Stomach (tissue), 8 donors: ENCODE measurements at regions not wholly inside any gene's neighbourhood (a gene's known extent, or its start where the extent isn't known, plus 50 kb on each side); places are given as distances from the start of the nearest gene placed in this dataset.

Experiments
- DNase-seq, 2 donors: peaks; one replicate each; pipeline versions ENCODE4 v3.0.0 to v3.0.0-alpha.2; 2013 to 2019
- H3K27ac ChIP-seq, 5 donors: fragments of 200-600 bp in 4 of 5; sonication (generic) in 4 of 5; one replicate each; pipeline ENCODE4 v1.5.1; 2013 to 2019; ENCODE audit warnings: mild to moderate bottlenecking in 1 of 5, moderate library complexity in 1 of 5
- H3K27me3 ChIP-seq, 3 donors: fragments of 200-600 bp; sonication (generic); one replicate each; pipeline ENCODE4 v1.5.1; 2017 to 2019; ENCODE audit warnings: mixed run types in 1 of 3
- H3K36me3 ChIP-seq, 4 donors: fragments of 200-600 bp; sonication (generic); 1 replicate in 3 of 4; 2 replicates in 1 of 4; pipeline ENCODE4 v1.5.1; 2016 to 2019
- H3K4me1 ChIP-seq, 4 donors: fragments of 200-600 bp; sonication (generic); one replicate each; pipeline ENCODE4 v1.5.1; 2016 to 2019
- H3K4me3 ChIP-seq, 4 donors: fragments of 200-600 bp; sonication (generic) in 3 of 4; one replicate each; pipeline ENCODE4 v1.5.1; 2016 to 2019; ENCODE audit warnings: mild to moderate bottlenecking in 1 of 4
- H3K9me3 ChIP-seq, 4 donors: fragments of 200-600 bp; sonication (generic); one replicate each; pipeline ENCODE4 v1.5.1; 2016 to 2019
- EP300 ChIP-seq: sonication (generic); formaldehyde crosslinking; IDR thresholded peaks from one replicate; pipeline ENCODE4 v1.6.1; 2017; ENCODE audit warnings: antibody characterized with exemption
- POLR2A ChIP-seq, 4 donors: fragments of 450-650 bp; IDR thresholded peaks; one replicate each; pipeline ENCODE4 v1.6.1; 2016; ENCODE audit warnings: antibody characterized with exemption in 4 of 4, control low read depth in 2 of 4, mild to moderate bottlenecking in 1 of 4, moderate library complexity in 1 of 4
- POLR2AphosphoS5 ChIP-seq, 3 donors: sonication (generic); formaldehyde crosslinking; IDR thresholded peaks; one replicate each; pipeline ENCODE4 v1.6.1; 2016; ENCODE audit warnings: antibody characterized with exemption in 3 of 3
- WGBS, 5 donors: extraction: QIAGEN DNeasy Blood & Tissue Kit in 3 of 5; methylation state at CpG; one replicate each; pipeline versions ENCODE4 v1.1.5 to v1.1.7; 2013 to 2018; 5-methylcytosine and 5-hydroxymethylcytosine counted together
- intact Hi-C: fragments of 100-400 bp; cut with DNase I; formaldehyde crosslinking; loops from one replicate; pipeline ENCODE4 v1.15.1; 2023; ENCODE audit warnings: low total_unique reads
- TF ChIP-seq, protein P1 (sequence below), 7 experiments: fragments of 450-650 bp in 4 of 7; fragments of 200-600 bp in 3 of 7; sonication (generic) in 3 of 7; IDR thresholded peaks; one replicate each; pipeline ENCODE4 v1.5.1; 2016 to 2019; ENCODE audit warnings: antibody characterized with exemption in 7 of 7, control low read depth in 2 of 7, mild to moderate bottlenecking in 1 of 7
- donor health status: healthy with polysubstance abuse.
- donor health status: Bipolar disorder and iron deficiency.
- donor health status: healthy.

DNA sequence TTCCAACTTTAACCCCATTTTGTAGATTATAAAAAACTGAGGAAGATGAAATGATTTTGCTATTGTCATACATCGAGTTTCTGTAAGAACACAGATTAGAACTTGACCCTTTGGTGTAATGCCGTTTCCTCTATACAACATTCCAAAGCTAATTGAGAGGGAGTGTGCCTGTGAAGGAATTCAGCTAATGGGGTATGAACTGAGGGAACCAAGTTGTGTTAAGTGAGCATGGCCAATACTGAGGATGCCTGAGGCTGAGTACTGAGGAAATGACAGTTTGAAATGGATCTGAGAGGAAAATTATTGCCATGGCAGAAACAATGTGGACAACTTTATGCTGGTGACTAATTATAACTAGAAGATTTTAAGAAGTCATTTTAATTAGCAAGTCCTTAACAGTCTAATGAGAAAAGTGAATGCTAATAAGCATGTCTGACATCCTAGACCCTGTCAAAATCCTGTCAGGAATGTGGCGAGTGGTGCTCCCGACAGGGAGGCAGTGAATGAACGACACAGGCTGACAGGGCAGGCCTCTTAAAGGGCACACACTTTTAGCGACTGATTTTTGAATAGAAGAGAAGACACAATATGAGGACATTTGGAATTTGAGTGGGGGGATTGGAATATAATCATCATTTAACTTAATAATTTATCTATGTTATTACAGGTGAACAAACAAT, 262.5 kb downstream of the HLX start:
- no peak overlapping the region for H3K27ac ChIP-seq
- H3K27me3 ChIP-seq: no peaks in the 10 kb centered on the region
- H3K9me3 ChIP-seq: no peaks in the 10 kb centered on the region
- 67 to 72% (median 70%) methylated on average over 6 of the region's 6 CpGs for WGBS, 5 donors
- no peak overlapping the region for H3K4me3 ChIP-seq
- no peak for TF ChIP-seq POLR2AphosphoS5 (IDR thresholded peaks at IDR 0.05)
- no peaks in the 10 kb centered on the region for H3K36me3 ChIP-seq
- intact Hi-C loops: no loop called here
- H3K4me1 ChIP-seq: no peaks in the 10 kb centered on the region
- DNase-seq: no peak

DNA sequence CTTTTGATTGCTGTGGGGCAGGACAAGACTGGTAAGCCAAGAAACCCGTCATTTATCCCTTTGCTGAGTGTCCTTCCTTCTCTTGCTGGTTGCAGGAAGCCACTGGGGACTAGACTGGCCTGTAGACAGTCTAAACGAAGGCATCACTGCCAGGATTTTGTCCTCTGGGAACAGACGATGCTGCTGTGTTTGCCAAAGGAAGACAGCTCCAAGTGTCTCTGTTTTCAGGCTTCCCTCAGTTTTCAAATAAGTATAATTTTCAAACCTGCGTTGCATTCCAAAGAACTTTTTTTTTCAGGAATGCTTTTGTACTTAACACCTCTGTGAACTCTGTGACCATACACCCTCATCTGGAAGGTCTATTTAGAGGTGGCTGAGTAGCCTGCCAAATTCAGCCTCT, 269.4 kb downstream of the HLX start:
- intact Hi-C loops: no loop called here
- no peak overlapping the region for H3K4me3 ChIP-seq
- no peaks in the 10 kb centered on the region for H3K27me3 ChIP-seq
- 55 to 69% (median 58%) methylated on average over 4 of the region's 4 CpGs for WGBS, 5 donors
- DNase-seq: no peak
- H3K9me3 ChIP-seq: no peaks in the 10 kb centered on the region
- H3K27ac ChIP-seq: no peak overlapping the region
- no peaks in the 10 kb centered on the region for H3K4me1 ChIP-seq
- no peaks in the 10 kb centered on the region for H3K36me3 ChIP-seq
- TF ChIP-seq, protein P1, sequence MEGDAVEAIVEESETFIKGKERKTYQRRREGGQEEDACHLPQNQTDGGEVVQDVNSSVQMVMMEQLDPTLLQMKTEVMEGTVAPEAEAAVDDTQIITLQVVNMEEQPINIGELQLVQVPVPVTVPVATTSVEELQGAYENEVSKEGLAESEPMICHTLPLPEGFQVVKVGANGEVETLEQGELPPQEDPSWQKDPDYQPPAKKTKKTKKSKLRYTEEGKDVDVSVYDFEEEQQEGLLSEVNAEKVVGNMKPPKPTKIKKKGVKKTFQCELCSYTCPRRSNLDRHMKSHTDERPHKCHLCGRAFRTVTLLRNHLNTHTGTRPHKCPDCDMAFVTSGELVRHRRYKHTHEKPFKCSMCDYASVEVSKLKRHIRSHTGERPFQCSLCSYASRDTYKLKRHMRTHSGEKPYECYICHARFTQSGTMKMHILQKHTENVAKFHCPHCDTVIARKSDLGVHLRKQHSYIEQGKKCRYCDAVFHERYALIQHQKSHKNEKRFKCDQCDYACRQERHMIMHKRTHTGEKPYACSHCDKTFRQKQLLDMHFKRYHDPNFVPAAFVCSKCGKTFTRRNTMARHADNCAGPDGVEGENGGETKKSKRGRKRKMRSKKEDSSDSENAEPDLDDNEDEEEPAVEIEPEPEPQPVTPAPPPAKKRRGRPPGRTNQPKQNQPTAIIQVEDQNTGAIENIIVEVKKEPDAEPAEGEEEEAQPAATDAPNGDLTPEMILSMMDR (IDR thresholded peaks at IDR 0.05): no peak
- TF ChIP-seq POLR2A (IDR thresholded peaks at IDR 0.05) (no peak), EP300 (no peak), POLR2AphosphoS5 (IDR thresholded peaks at IDR 0.05) (no peak)

DNA sequence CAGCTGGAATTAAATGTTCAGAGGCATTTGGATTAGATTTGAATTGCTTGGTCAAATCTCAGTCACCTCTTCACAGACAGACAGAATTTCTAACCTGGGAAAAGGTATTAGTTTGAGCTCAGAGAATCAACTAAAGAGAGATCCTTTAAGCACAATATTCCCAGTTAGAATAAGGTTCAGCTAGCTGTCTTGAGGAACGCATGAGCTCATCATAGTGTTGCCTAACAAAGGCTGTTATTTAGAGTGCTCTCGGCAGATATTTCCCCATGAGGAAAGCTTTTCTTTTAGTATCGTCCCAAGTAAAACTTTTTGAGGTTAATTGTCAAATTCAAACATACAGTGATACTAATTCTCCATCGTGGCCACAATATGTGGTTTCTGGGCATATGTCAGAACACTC, 269.9 kb downstream of the HLX start:
- Histone ChIP-seq H3K9me3 (no peaks in the 10 kb centered on the region), H3K27ac (no peak overlapping the region), H3K36me3 (no peaks in the 10 kb centered on the region), H3K4me3 (no peak overlapping the region), H3K4me1 (no peaks in the 10 kb centered on the region), H3K27me3 (no peaks in the 10 kb centered on the region)
- no peak for DNase-seq
- intact Hi-C loops: no loop called here
- 64 to 75% (median 75%) methylated on average over 4 of the region's 4 CpGs for WGBS, 5 donors
- no peak for TF ChIP-seq POLR2AphosphoS5 (IDR thresholded peaks at IDR 0.05)
- TF ChIP-seq EP300: no peak
- TF ChIP-seq POLR2A (IDR thresholded peaks at IDR 0.05): no peak
- TF ChIP-seq, protein P1 (IDR thresholded peaks at IDR 0.05): no peak

DNA sequence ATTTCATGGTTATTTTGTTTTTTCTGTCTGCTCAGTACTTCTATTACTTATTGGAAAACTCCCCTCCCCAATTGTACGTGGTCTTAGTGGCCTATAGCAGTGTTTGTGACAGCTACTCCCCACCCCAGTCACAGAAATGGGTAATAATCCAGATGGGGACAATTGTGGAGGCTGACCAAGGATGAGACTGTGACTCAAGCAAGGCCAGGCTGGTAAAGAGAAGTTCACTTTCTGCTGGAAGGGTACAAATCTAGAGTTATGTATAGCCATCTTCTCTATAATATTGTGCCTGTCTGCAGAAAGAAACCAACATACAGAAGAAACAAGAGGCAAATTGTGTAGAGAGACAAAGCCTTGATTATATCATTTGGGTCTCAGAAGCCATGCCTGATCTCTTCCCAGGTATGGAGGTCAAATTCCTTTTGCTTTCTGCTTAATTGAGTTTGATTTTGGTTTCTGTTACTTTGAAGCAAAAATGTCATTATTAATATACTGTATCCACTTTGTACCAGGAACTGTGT, 270.4 kb downstream of the HLX start:
- intact Hi-C loops: no loop called here
- no peak for TF ChIP-seq EP300
- TF ChIP-seq POLR2A (IDR thresholded peaks at IDR 0.05): no peak
- TF ChIP-seq, protein P1 (IDR thresholded peaks at IDR 0.05): no peak
- TF ChIP-seq POLR2AphosphoS5 (IDR thresholded peaks at IDR 0.05): no peak

DNA sequence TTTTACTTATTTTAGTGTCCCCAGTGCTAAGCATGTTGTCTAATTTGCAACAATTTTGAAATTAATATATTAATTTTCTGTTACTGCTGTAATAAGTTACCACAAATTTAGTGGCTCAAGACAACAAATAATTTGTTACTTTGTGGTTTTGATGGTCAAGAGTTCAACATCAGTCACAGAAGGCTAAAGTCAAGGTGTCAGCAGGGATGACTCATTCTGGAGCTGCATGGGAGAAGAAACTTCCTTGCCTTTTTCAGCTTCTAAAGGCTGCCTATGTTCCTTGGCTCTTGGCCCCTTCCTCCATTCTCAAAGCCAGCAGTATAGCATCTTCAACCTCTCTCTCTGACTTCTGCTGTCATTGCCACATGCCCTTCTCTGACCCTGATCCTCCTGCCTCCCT, 271.8 kb downstream of the HLX start:
- Histone ChIP-seq H3K4me1 (no peaks in the 10 kb centered on the region), H3K9me3 (no peaks in the 10 kb centered on the region), H3K4me3 (no peak overlapping the region), H3K27ac (no peak overlapping the region), H3K36me3 (no peaks in the 10 kb centered on the region), H3K27me3 (no peaks in the 10 kb centered on the region)
- intact Hi-C loops: no loop called here
- TF ChIP-seq POLR2AphosphoS5 (IDR thresholded peaks at IDR 0.05) (no peak), EP300 (no peak), POLR2A (IDR thresholded peaks at IDR 0.05) (no peak)
- TF ChIP-seq, protein P1 (IDR thresholded peaks at IDR 0.05): no peak
- DNase-seq: no peak

More for the DNA sequence above, 270.4 kb downstream of the HLX start:
- Histone ChIP-seq H3K9me3 (no peaks in the 10 kb centered on the region), H3K4me3 (no peak overlapping the region), H3K27ac (no peak overlapping the region), H3K36me3 (no peaks in the 10 kb centered on the region), H3K27me3 (no peaks in the 10 kb centered on the region), H3K4me1 (no peaks in the 10 kb centered on the region)
- no peak for DNase-seq
- 36 to 50% (median 47%) methylated on average over 1 of the region's 1 CpG for WGBS, 5 donors
